Colonic mucosa (tissue), 4 donors: ENCODE measurements at regions not wholly inside any gene's neighbourhood (a gene's known extent, or its start where the extent isn't known, plus 50 kb on each side); places are given as distances from the start of the nearest gene placed in this dataset.

ENCODE experiments used
- DNase-seq: peaks from one replicate; pipeline ENCODE4 v3.0.0-alpha.2; 2020
- H3K27ac ChIP-seq: fragments of 200-600 bp; one replicate; pipeline ENCODE4 v1.8.0; 2021
- H3K27me3 ChIP-seq: fragments of 200-600 bp; one replicate; pipeline ENCODE4 v1.8.0; 2021
- H3K36me3 ChIP-seq: fragments of 200-600 bp; one replicate; pipeline ENCODE4 v1.8.0; 2021
- H3K4me1 ChIP-seq: fragments of 200-600 bp; one replicate; pipeline ENCODE4 v1.8.0; 2021; ENCODE audit warnings: mild to moderate bottlenecking
- H3K4me3 ChIP-seq: fragments of 200-600 bp; one replicate; pipeline ENCODE4 v1.8.0; 2021
- H3K9ac ChIP-seq, 2 donors: one replicate each; pipeline ENCODE4 v1.7.0; 2013; ENCODE audit warnings: control low read depth in 2 of 2, low read depth in 2 of 2, low read length in 2 of 2
- H3K9me3 ChIP-seq: fragments of 200-600 bp; one replicate; pipeline ENCODE4 v1.8.0; 2021
- intact Hi-C: fragments of 100-400 bp; cut with DNase I; formaldehyde crosslinking; loops from one replicate; pipeline ENCODE4 v1.14.1; 2022
- TF ChIP-seq, protein P1 (sequence below): fragments of 200-600 bp; IDR thresholded peaks from one replicate; pipeline ENCODE4 v1.8.0; 2022; ENCODE audit warnings: antibody characterized with exemption, mild to moderate bottlenecking
- donor health status: healthy.
- donor health status: DM: no; HTN: no; CAD: no.
- donor health status: DM: no; HTN: no; CAD: no.

DNA sequence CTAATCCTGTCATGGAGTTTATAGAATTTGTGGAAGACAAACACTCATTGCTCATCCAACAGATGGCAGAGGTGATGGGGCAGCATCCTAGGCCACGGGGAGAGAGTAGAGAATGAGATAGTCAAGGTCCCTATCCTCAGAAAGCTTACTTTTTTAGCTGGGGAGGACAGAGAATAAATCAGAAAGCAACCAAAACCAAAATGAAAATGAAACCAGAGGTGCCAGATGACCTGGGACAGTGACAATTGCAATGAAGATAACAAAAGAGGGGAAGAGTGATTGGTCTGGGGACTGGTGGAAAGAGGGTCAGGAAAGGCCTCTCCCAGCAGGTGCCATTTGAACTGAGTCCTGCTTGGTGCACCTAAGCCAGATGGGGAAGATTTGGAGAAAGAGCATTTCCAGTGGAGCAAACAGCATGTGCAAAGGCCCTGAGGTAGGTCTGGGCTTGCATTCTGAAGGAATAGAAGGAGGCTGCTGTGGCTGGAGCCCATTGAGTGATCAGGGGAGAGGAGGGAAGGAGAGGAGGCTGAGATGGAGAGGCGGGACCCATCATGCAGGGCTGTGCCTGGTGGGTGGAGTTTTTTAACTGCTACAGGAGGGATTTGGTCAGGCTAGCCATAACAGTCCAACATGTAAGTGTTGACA is 164.1 kb downstream of the RPS24 start:
- H3K36me3 ChIP-seq: no peaks in the 10 kb centered on the region
- H3K9me3 ChIP-seq: no peaks in the 10 kb centered on the region
- TF ChIP-seq, protein P1, sequence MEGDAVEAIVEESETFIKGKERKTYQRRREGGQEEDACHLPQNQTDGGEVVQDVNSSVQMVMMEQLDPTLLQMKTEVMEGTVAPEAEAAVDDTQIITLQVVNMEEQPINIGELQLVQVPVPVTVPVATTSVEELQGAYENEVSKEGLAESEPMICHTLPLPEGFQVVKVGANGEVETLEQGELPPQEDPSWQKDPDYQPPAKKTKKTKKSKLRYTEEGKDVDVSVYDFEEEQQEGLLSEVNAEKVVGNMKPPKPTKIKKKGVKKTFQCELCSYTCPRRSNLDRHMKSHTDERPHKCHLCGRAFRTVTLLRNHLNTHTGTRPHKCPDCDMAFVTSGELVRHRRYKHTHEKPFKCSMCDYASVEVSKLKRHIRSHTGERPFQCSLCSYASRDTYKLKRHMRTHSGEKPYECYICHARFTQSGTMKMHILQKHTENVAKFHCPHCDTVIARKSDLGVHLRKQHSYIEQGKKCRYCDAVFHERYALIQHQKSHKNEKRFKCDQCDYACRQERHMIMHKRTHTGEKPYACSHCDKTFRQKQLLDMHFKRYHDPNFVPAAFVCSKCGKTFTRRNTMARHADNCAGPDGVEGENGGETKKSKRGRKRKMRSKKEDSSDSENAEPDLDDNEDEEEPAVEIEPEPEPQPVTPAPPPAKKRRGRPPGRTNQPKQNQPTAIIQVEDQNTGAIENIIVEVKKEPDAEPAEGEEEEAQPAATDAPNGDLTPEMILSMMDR: no peak
- intact Hi-C loops: no loop called here
- H3K4me3 ChIP-seq: no peak overlapping the region
- H3K27me3 ChIP-seq: no peaks in the 10 kb centered on the region
- DNase-seq: no peak
- H3K27ac ChIP-seq: no peak overlapping the region
- H3K9ac ChIP-seq: no peak overlapping the region
- no peaks in the 10 kb centered on the region for H3K4me1 ChIP-seq

DNA sequence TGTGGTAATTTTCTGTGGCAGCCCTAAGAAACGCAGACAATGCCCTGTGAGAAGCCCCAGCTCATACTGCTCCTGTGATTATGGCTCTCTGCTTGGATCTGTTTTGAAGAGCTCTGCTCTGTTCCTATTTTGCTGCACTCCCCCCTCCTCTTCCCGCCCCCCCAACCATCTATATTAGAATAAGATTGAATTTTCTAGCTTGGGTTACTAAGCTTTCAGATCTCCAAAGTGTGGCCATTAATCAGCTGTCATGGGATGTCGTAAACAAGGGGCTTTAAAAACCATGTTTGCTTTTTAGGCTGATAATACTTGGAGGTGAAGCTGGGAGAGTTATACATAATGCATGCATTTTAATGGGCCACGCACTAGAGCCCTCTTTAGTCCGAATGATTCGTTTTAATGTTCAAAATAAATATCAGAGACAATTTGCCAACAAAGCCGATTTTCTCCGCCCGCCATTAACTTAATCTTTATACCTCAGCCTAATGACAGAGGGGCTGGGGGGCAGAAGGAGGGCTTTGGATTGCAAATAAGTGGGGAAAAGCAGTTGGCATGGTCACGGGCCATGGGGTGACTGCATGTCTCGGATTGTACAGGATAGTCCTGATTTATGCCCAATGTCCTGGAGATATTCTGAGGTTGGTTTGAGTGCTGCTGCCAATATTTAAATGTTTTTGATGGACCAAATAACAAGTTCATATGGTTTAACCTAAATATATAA is 165.5 kb downstream of the RPS24 start:
- TF ChIP-seq, protein P1: no peak
- no peak for DNase-seq
- Histone ChIP-seq H3K27me3 (no peaks in the 10 kb centered on the region), H3K4me1 (no peaks in the 10 kb centered on the region), H3K27ac (no peak overlapping the region), H3K36me3 (no peaks in the 10 kb centered on the region), H3K9me3 (no peaks in the 10 kb centered on the region), H3K4me3 (no peak overlapping the region), H3K9ac (no peak overlapping the region)
- intact Hi-C loops: no loop called here

DNA sequence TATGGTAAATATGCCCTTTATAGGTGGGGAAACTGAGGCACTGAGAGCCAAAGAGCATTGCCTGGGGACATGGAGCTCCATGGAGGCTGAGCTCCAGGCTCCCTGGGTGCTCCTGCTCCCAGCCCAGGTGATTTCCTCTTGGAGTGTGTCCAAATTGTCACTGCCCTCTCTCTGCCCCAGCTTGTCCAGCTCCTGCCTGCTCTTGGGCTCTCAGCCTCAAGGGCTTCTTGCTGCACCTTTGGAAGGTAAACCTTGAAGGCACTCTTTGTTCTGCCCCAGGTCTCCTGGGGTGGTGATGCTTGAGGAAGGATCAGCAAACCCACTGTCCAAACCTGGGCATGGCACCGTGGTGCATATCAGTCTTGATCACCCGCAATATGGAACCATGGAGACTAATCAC is 166.1 kb downstream of the RPS24 start:
- Histone ChIP-seq H3K4me3 (no peak overlapping the region), H3K27ac (no peak overlapping the region), H3K36me3 (no peaks in the 10 kb centered on the region), H3K27me3 (no peaks in the 10 kb centered on the region), H3K9me3 (no peaks in the 10 kb centered on the region), H3K9ac (no peak overlapping the region), H3K4me1 (no peaks in the 10 kb centered on the region)
- intact Hi-C loops: no loop called here
- TF ChIP-seq, protein P1: no peak
- no peak for DNase-seq

DNA sequence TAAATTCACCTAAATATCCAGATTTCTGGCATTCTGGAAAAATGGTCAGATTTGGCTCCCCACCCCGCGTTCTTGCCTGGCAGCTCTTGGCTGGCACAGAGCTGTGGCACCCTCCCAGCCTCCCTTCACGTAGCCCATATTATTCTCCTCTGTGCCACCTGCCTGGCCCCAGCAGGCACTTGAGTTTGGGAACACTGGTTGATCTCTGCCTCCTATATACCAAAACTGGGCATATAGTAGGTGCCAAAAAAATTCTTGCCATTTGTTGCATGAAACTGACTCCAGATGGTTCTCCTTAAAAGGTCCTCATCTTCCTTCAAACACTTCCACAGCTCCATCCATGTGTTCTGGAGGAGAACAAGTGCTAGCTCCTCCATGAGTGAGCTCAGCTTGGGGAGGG is 167.0 kb downstream of the RPS24 start:
- no peak overlapping the region for H3K27ac ChIP-seq
- no peaks in the 10 kb centered on the region for H3K36me3 ChIP-seq
- H3K4me3 ChIP-seq: no peak overlapping the region
- H3K9ac ChIP-seq: no peak overlapping the region
- H3K27me3 ChIP-seq: no peaks in the 10 kb centered on the region
- H3K4me1 ChIP-seq: no peaks in the 10 kb centered on the region
- TF ChIP-seq, protein P1: no peak
- intact Hi-C loops: no loop called here
- no peak for DNase-seq
- no peaks in the 10 kb centered on the region for H3K9me3 ChIP-seq

DNA sequence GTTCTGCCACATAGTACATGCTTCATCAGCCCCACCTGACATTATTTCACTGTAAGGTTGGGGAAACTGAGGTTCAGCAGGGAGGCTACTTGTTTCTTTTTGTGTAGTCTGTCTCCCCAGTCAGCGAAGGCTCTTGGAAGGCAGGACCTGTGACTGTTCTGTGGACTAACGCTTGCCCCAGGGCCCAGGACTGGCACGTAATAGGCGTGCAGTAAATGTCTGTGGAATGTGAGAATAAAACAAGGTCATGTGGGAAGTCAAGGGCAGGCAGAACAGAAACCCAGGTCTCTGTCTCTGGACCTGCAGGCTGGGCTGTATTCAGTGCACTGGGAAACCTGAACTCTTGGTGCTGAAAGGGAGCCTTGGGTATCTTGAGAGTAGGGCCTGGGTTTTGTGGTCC is 168.7 kb downstream of the RPS24 start:
- Histone ChIP-seq H3K27me3 (no peaks in the 10 kb centered on the region), H3K4me3 (no peak overlapping the region), H3K9ac (no peak overlapping the region), H3K9me3 (no peaks in the 10 kb centered on the region), H3K4me1 (no peaks in the 10 kb centered on the region), H3K36me3 (no peaks in the 10 kb centered on the region), H3K27ac (no peak overlapping the region)
- no peak for DNase-seq
- intact Hi-C loops: no loop called here
- TF ChIP-seq, protein P1: no peak
